H1 (cell line): ENCODE measurements at regions not wholly inside any gene's neighbourhood (a gene's known extent, or its start where the extent isn't known, plus 50 kb on each side); places are given as distances from the start of the nearest gene placed in this dataset.

Source experiments
- CTCF ChIA-PET: fragments of 300-600 bp; sonication (Branson Sonifier 250); formaldehyde crosslinking; loops from one replicate; lab custom pipeline; 2021; ENCODE audit not compliant: partially characterized antibody; lab: Charles Lee
- POLR2A ChIA-PET: fragments of 300-600 bp; sonication (Branson Sonifier 250); formaldehyde crosslinking; loops from one replicate; lab custom pipeline; 2021; ENCODE audit warnings: inconsistent platforms; ENCODE audit not compliant: partially characterized antibody; lab: Charles Lee
- DNase-seq, 2 experiments: peaks; one replicate each; pipeline versions ENCODE4 v3.0.0 to v3.0.0-alpha.2; 2010 to 2022; ENCODE audit warnings: low spot score in 2 of 2, low read depth in 1 of 2, mixed read lengths in 1 of 2
- FAIRE-seq: peaks from 2 replicates; lab custom pipeline; 2011; peaks lifted over from hg19 to GRCh38; lab: Jason Lieb, UNC
- H2AFZ ChIP-seq: 2 replicates; pipeline ENCODE4 v1.8.1; 2012; ENCODE audit warnings: low read length, inconsistent platforms
- H2AK5ac ChIP-seq: 2 replicates; pipeline ENCODE4 v1.6.1; 2013; ENCODE audit warnings: low read depth, low read length
- H2BK120ac ChIP-seq: replicated peaks from 2 replicates; pipeline ENCODE3; 2013; ENCODE audit warnings: low read depth, low read length, inconsistent platforms
- H2BK12ac ChIP-seq: 2 replicates; pipeline ENCODE4 v1.6.1; 2013; ENCODE audit warnings: low read depth, low read length
- H2BK15ac ChIP-seq: 2 replicates; pipeline ENCODE4 v1.6.1; 2013; ENCODE audit warnings: low read length
- H2BK20ac ChIP-seq: 2 replicates; pipeline ENCODE4 v1.6.1; 2013; ENCODE audit warnings: low read length
- H2BK5ac ChIP-seq: 2 replicates; pipeline ENCODE4 v1.6.1; 2013; ENCODE audit warnings: low read depth, low read length
- H3K14ac ChIP-seq: 2 replicates; pipeline ENCODE4 v1.6.1; 2013; ENCODE audit warnings: inconsistent platforms; ENCODE audit not compliant: insufficient read length
- H3K18ac ChIP-seq: 2 replicates; pipeline ENCODE4 v1.6.1; 2013; ENCODE audit warnings: low read length; ENCODE audit errors: extremely low read depth
- H3K23ac ChIP-seq: 2 replicates; pipeline ENCODE4 v1.6.1; 2013; ENCODE audit warnings: inconsistent platforms; ENCODE audit not compliant: insufficient read length
- H3K23me2 ChIP-seq: 2 replicates; pipeline ENCODE4 v1.6.1; 2013; ENCODE audit warnings: low read depth, low read length
- H3K27ac ChIP-seq: 2 replicates; pipeline ENCODE4 v1.6.1; 2011; ENCODE audit warnings: low read depth, low read length, inconsistent platforms
- H3K27me3 ChIP-seq, 4 experiments: replicated peaks in 1 of 4; 1 replicate in 1 of 4; 2 replicates in 3 of 4; pipeline versions ENCODE4 v1.6.1 to v1.8.1; 2011 to 2013; ENCODE audit warnings: low read length in 3 of 4, mild to moderate bottlenecking in 3 of 4, inconsistent platforms in 2 of 4, mixed read lengths in 2 of 4, moderate library complexity in 1 of 4; ENCODE audit not compliant: control insufficient read depth in 3 of 4, insufficient read depth in 3 of 4; ENCODE audit errors: extremely low read depth in 1 of 4
- H3K36me3 ChIP-seq, 4 experiments: 2 replicates each; pipeline versions ENCODE4 v1.6.1 to v1.8.1; 2011 to 2013; ENCODE audit warnings: mild to moderate bottlenecking in 4 of 4, low read length in 3 of 4, moderate library complexity in 2 of 4, control low read depth in 1 of 4, inconsistent platforms in 1 of 4; ENCODE audit not compliant: insufficient read depth in 4 of 4, control insufficient read depth in 2 of 4
- H3K4ac ChIP-seq: replicated peaks from 2 replicates; pipeline ENCODE3; 2013; ENCODE audit warnings: low read length, low read depth, mixed read lengths, inconsistent platforms; ENCODE audit not compliant: insufficient read length
- H3K4me1 ChIP-seq, 4 experiments: replicated peaks in 1 of 4; 1 replicate in 1 of 4; 2 replicates in 3 of 4; pipeline versions ENCODE4 v1.6.1 to v1.8.1; 2011 to 2013; ENCODE audit warnings: low read length in 3 of 4, inconsistent platforms in 2 of 4, mixed read lengths in 1 of 4; ENCODE audit not compliant: insufficient read depth in 4 of 4, control insufficient read depth in 3 of 4
- H3K4me2 ChIP-seq, 2 experiments: 2 replicates each; pipeline versions ENCODE4 v1.6.1 to v1.8.1; 2011 to 2013; ENCODE audit warnings: low read depth in 2 of 2, low read length in 2 of 2, control low read depth in 1 of 2, inconsistent platforms in 1 of 2, mild to moderate bottlenecking in 1 of 2; ENCODE audit not compliant: insufficient read depth in 1 of 2
- H3K4me3 ChIP-seq, 4 experiments: fragments of 200-600, 300-600 bp in 1 of 4; sonication (generic), shearing (Covaris generic), sonication (Bioruptor Twin) in 1 of 4; 2 replicates each; pipeline versions ENCODE4 v1.5.1 to v1.8.1; 2011 to 2016; ENCODE audit warnings: low read length in 4 of 4, low read depth in 3 of 4, control low read depth in 2 of 4, inconsistent platforms in 2 of 4, mild to moderate bottlenecking in 2 of 4, mixed read lengths in 1 of 4, moderate library complexity in 1 of 4; ENCODE audit not compliant: insufficient read depth in 2 of 4; ENCODE audit errors: extremely low read depth in 1 of 4
- H3K56ac ChIP-seq: replicated peaks from 2 replicates; pipeline ENCODE3; 2013; ENCODE audit warnings: low read depth, mild to moderate bottlenecking, mixed read lengths, low read length, inconsistent platforms; ENCODE audit not compliant: insufficient read length
- H3K79me1 ChIP-seq: 2 replicates; pipeline ENCODE4 v1.6.1; 2013; ENCODE audit warnings: low read depth, low read length, control low read depth
- H3K79me2 ChIP-seq, 2 experiments: 2 replicates each; pipeline versions ENCODE4 v1.6.1 to v1.8.1; 2012 to 2013; ENCODE audit warnings: low read length in 2 of 2, mild to moderate bottlenecking in 2 of 2, inconsistent platforms in 1 of 2; ENCODE audit not compliant: insufficient read depth in 2 of 2, control insufficient read depth in 1 of 2
- H3K9ac ChIP-seq, 4 experiments: replicated peaks in 1 of 4; 1 replicate in 1 of 4; 2 replicates in 3 of 4; pipeline versions ENCODE4 v1.6.1 to v1.8.1; 2011 to 2013; ENCODE audit warnings: low read depth in 3 of 4, low read length in 3 of 4, control low read depth in 2 of 4, mild to moderate bottlenecking in 2 of 4, moderate library complexity in 2 of 4, inconsistent platforms in 1 of 4; ENCODE audit errors: extremely low read depth in 1 of 4
- H3K9me3 ChIP-seq, 2 experiments: 2 replicates each; pipeline versions ENCODE4 v1.6.1 to v1.8.1; 2012 to 2013; ENCODE audit warnings: mild to moderate bottlenecking in 2 of 2, moderate library complexity in 2 of 2, control low read depth in 1 of 2, inconsistent platforms in 1 of 2, low read depth in 1 of 2, low read length in 1 of 2, mixed read lengths in 1 of 2; ENCODE audit not compliant: insufficient read depth in 2 of 2
- H4K20me1 ChIP-seq, 2 experiments: replicated peaks in 1 of 2; 2 replicates each; pipeline versions ENCODE3 to v1.8.1; 2011 to 2013; ENCODE audit warnings: inconsistent platforms in 2 of 2, low read length in 2 of 2, mild to moderate bottlenecking in 1 of 2; ENCODE audit not compliant: insufficient read depth in 2 of 2, control insufficient read depth in 1 of 2
- H4K5ac ChIP-seq: 2 replicates; pipeline ENCODE4 v1.6.1; 2013; ENCODE audit warnings: low read length, low read depth, mixed read lengths, inconsistent platforms; ENCODE audit not compliant: insufficient read length
- H4K8ac ChIP-seq: 2 replicates; pipeline ENCODE4 v1.8.0; 2013; ENCODE audit warnings: mild to moderate bottlenecking, moderate library complexity, low read length, inconsistent platforms; ENCODE audit not compliant: insufficient read depth; ENCODE audit errors: extremely low read depth
- H4K91ac ChIP-seq: replicated peaks from 2 replicates; pipeline ENCODE3; 2013; ENCODE audit warnings: low read length, mixed read lengths, inconsistent platforms; ENCODE audit not compliant: insufficient read length
- ATF3 ChIP-seq: IDR thresholded peaks from 2 replicates; pipeline ENCODE4 v1.6.1; 2011; ENCODE audit warnings: low read depth, mild to moderate bottlenecking, low read length; ENCODE audit not compliant: insufficient read depth
- CTBP2 ChIP-seq: IDR thresholded peaks from 2 replicates; pipeline ENCODE4 v1.7.0; 2011; ENCODE audit warnings: borderline replicate concordance, mild to moderate bottlenecking, moderate library complexity, mixed read lengths, low read length; ENCODE audit not compliant: insufficient read depth, insufficient read length
- CTCF ChIP-seq, 3 experiments: IDR thresholded peaks; 1 replicate in 2 of 3; 2 replicates in 1 of 3; pipeline versions ENCODE4 v1.5.1 to v1.6.1; 2011; ENCODE audit warnings: low read length in 3 of 3, mild to moderate bottlenecking in 3 of 3, inconsistent platforms in 2 of 3, low read depth in 1 of 3, moderate library complexity in 1 of 3; ENCODE audit not compliant: insufficient read depth in 1 of 3; ENCODE audit errors: control extremely low read depth in 1 of 3
- E2F6 ChIP-seq: IDR thresholded peaks from 2 replicates; pipeline ENCODE4 v1.6.1; 2012; ENCODE audit warnings: inconsistent platforms
- EGR1 ChIP-seq: IDR thresholded peaks from 2 replicates; pipeline ENCODE4 v1.6.1; 2011; ENCODE audit warnings: low read depth, low read length, borderline replicate concordance
- JUN ChIP-seq: IDR thresholded peaks from 2 replicates; pipeline ENCODE4 v1.6.1; 2011; ENCODE audit warnings: low read depth, mild to moderate bottlenecking, improper control_type of control experiment, low read length
- RXRA ChIP-seq: IDR thresholded peaks from 2 replicates; pipeline ENCODE4 v1.6.1; 2011; ENCODE audit warnings: low read depth, mild to moderate bottlenecking, low read length, moderate library complexity; ENCODE audit not compliant: insufficient read depth
- SP2 ChIP-seq: IDR thresholded peaks from 2 replicates; pipeline ENCODE4 v1.6.1; 2012; ENCODE audit warnings: mild to moderate bottlenecking, low read length, inconsistent platforms
- TAF7 ChIP-seq: optimal IDR thresholded peaks from 2 replicates; pipeline ENCODE3; 2011; ENCODE audit warnings: low read depth, mild to moderate bottlenecking, inconsistent platforms, low read length, moderate library complexity, borderline replicate concordance
- WGBS, 2 experiments: shearing (Covaris generic) in 1 of 2; methylation state at CpG; one replicate each; pipeline versions ENCODE4 v1.1.6 to v1.1.7; 2013 to 2015; ENCODE audit warnings: low lambda C conversion rate in 2 of 2, mixed read lengths in 2 of 2, inconsistent platforms in 1 of 2, low coverage in 1 of 2, missing lambda C conversion rate in 1 of 2; ENCODE audit not compliant: insufficient replicate concordance in 2 of 2, insufficient coverage in 1 of 2, insufficient read length in 1 of 2; ENCODE audit errors: extremely low coverage in 1 of 2, missing lambda C conversion rate in 1 of 2; 5-methylcytosine and 5-hydroxymethylcytosine counted together

- no peak overlapping the region; the same call in 1 of the 2 replicates for H3K27ac ChIP-seq
- FAIRE-seq = no peak
- H4K5ac ChIP-seq = no peak overlapping the region
- H3K18ac ChIP-seq = 0 out of 2 replicates have a peak overlapping the region, but pooled peaks have one; percentile 41
- peak overlapping the region in 2 of 4 experiments; percentile 6 to 41; a peak in 2 of 8 replicates for H3K4me3 ChIP-seq
- H3K79me2 ChIP-seq = no peaks in the 10 kb centered on the region
- H3K23ac ChIP-seq = no peak overlapping the region
- WGBS, 2 experiments = 60% methylated on average over 3 of the region's 3 CpGs; no CpG with 5 or more reads in 1 of the 2 experiments
- H2AFZ ChIP-seq = 0 out of 2 replicates have a peak overlapping the region, but pooled peaks have one; percentile 24
- peak overlapping the region; percentile 94 for H4K91ac ChIP-seq
- no peaks in the 10 kb centered on the region for H3K9me3 ChIP-seq
- H3K4ac ChIP-seq = peak overlapping the region; percentile 48
- no peaks in the 10 kb centered on the region for H3K79me1 ChIP-seq
- H3K9ac ChIP-seq = no peak overlapping the region
- no peak overlapping the region for H2BK15ac ChIP-seq
- H4K8ac ChIP-seq = no peak overlapping the region
- H3K56ac ChIP-seq = no peak overlapping the region
- H3K4me1 ChIP-seq = peaks cover 17 to 39% (median 25%) of the 10 kb centered on the region in 4 experiments
- DNase-seq = no peak
- ChIA-PET CTCF (interaction anchor here (0.9 to 1.5 kb wide), 10 partner anchors 8 to 301 kb away, joined by 3 to 5 read pairs (median 4); no protein-coding TSS in a partner anchor), POLR2A (no interaction called here)
- H2BK12ac ChIP-seq = peak overlapping the region; percentile 69; the same call in 1 of the 2 replicates
- peak overlapping the region; percentile 86; the same call in 1 of the 2 replicates for H2BK20ac ChIP-seq
- peak overlapping the region; percentile 88; the same call in 1 of the 2 replicates for H2BK5ac ChIP-seq
- peak overlapping the region; percentile 63 to 67 for H3K4me2 ChIP-seq
- no peak overlapping the region for H3K14ac ChIP-seq
- H4K20me1 ChIP-seq = no peaks in the 10 kb centered on the region
- no peaks in the 10 kb centered on the region for H3K36me3 ChIP-seq
- peak overlapping the region; percentile 95 for H2BK120ac ChIP-seq
- no peaks in the 10 kb centered on the region for H3K27me3 ChIP-seq
- peaks cover 3% of the 10 kb centered on the region; the same call in 1 of the 2 replicates for H3K23me2 ChIP-seq
- H2AK5ac ChIP-seq = 0 out of 2 replicates have a peak overlapping the region, but pooled peaks have one; percentile 3
- no peak for TF ChIP-seq ATF3
- TF ChIP-seq CTCF (IDR thresholded peaks at IDR 0.05; ENCODE audit: control extremely low read depth in 1 of 3, insufficient read depth in 1 of 3, low read depth in 1 of 3, low read length in 3 of 3) = peak; percentile 37 to 47 (median 46)
- no peak for TF ChIP-seq E2F6
- TF ChIP-seq SP2 = no peak
- TF ChIP-seq EGR1 = no peak
- TF ChIP-seq TAF7 = no peak
- TF ChIP-seq JUN = no peak
- no peak for TF ChIP-seq CTBP2
- TF ChIP-seq RXRA = no peak
Measured at GRCh38 chr6:40286721-40287120, 300.4 kb downstream of the LRFN2 start.
